ENCODE measurements at regions not wholly inside any gene's neighbourhood (a gene's known extent, or its start where the extent isn't known, plus 50 kb on each side); places are given as distances from the start of the nearest gene placed in this dataset.
A peak's percentile ranks its signal among the peaks of the same experiment; 100 is the strongest.

- DNase-seq: peak; percentile 12
Measured at GRCh38 chr3:18812316-18812715, 336.0 kb upstream of the KCNH8 start.

- no peak for DNase-seq
Measured at GRCh38 chr3:18810306-18810661, 338.0 kb upstream of the KCNH8 start.

GRCh38 chr3:18809640-18810305, 338.5 kb upstream of the KCNH8 start:
- DNase-seq: no peak

GRCh38 chr3:18808429-18808828, 339.9 kb upstream of the KCNH8 start:
- no peak for DNase-seq

GRCh38 chr3:18807593-18807992, 340.7 kb upstream of the KCNH8 start:
- DNase-seq: no peak

- DNase-seq: no peak
Measured at GRCh38 chr3:18806633-18807032, 341.7 kb upstream of the KCNH8 start.

- no peak for DNase-seq
Measured at GRCh38 chr3:18797378-18797777, 350.9 kb upstream of the KCNH8 start.

GRCh38 chr3:18795078-18795477, 353.2 kb upstream of the KCNH8 start:
- DNase-seq: no peak

GRCh38 chr3:18791752-18792151, 356.6 kb upstream of the KCNH8 start:
- no peak for DNase-seq

- DNase-seq: no peak
Measured at GRCh38 chr3:18791182-18791581, 357.1 kb upstream of the KCNH8 start.

- DNase-seq: no peak
Measured at GRCh38 chr3:18790384-18790783, 357.9 kb upstream of the KCNH8 start.

GRCh38 chr3:18789734-18790133, 358.6 kb upstream of the KCNH8 start:
- DNase-seq: no peak

- DNase-seq: no peak
Measured at GRCh38 chr3:18787441-18787840, 360.9 kb upstream of the KCNH8 start.

GRCh38 chr3:18786650-18787323, 361.5 kb upstream of the KCNH8 start:
- DNase-seq: no peak

- DNase-seq: no peak
Measured at GRCh38 chr3:18782191-18782590, 357.1 kb upstream of the SATB1 start.

GRCh38 chr3:18780959-18781358, 355.8 kb upstream of the SATB1 start:
- DNase-seq: no peak

- DNase-seq: no peak
Measured at GRCh38 chr3:18779704-18780103, 354.6 kb upstream of the SATB1 start.

- no peak for DNase-seq
Measured at GRCh38 chr3:18778598-18778997, 353.5 kb upstream of the SATB1 start.

- no peak for DNase-seq
Measured at GRCh38 chr3:18778094-18778493, 353.0 kb upstream of the SATB1 start.

GRCh38 chr3:18775501-18775900, 350.4 kb upstream of the SATB1 start:
- DNase-seq: no peak

GRCh38 chr3:18774319-18775088, 349.4 kb upstream of the SATB1 start:
- DNase-seq: no peak

- no peak for DNase-seq
Measured at GRCh38 chr3:18772699-18773305, 347.7 kb upstream of the SATB1 start.

- DNase-seq: no peak
Measured at GRCh38 chr3:18771931-18772330, 346.8 kb upstream of the SATB1 start.

- DNase-seq: no peak
Measured at GRCh38 chr3:18770800-18771199, 345.7 kb upstream of the SATB1 start.

All from fibroblast of upper back skin (primary cell).